Osteoblast (primary cell): ENCODE measurements at regions not wholly inside any gene's neighbourhood (a gene's known extent, or its start where the extent isn't known, plus 50 kb on each side); places are given as distances from the start of the nearest gene placed in this dataset.
"Not testable (repeated sequence)": the region's sequence is repeated elsewhere in the genome, so short reads cannot be mapped to it uniquely, and the experiment has no call there.

Source experiments
- DNase-seq: peaks from one replicate; pipeline ENCODE4 v3.0.0; 2011; ENCODE audit warnings: low spot score, mixed read lengths; ENCODE audit not compliant: insufficient read length; ENCODE audit errors: missing footprints
- H2AFZ ChIP-seq: 2 replicates; pipeline ENCODE4 v1.6.0; 2011; ENCODE audit warnings: mild to moderate bottlenecking, low read length
- H3K27ac ChIP-seq: 2 replicates; pipeline ENCODE4 v1.5.1; 2011; ENCODE audit warnings: mild to moderate bottlenecking, low read depth, low read length, moderate library complexity
- H3K27me3 ChIP-seq: 2 replicates; pipeline ENCODE4 v1.6.0; 2012; ENCODE audit warnings: mild to moderate bottlenecking, control low read depth, inconsistent platforms, low read length, moderate library complexity; ENCODE audit not compliant: insufficient read depth
- H3K36me3 ChIP-seq: 2 replicates; pipeline ENCODE4 v1.5.1; 2011; ENCODE audit warnings: mild to moderate bottlenecking, low read length, control low read depth, moderate library complexity; ENCODE audit not compliant: insufficient read depth
- H3K4me1 ChIP-seq: 2 replicates; pipeline ENCODE4 v1.5.1; 2011; ENCODE audit warnings: mild to moderate bottlenecking, low read length, control low read depth, moderate library complexity; ENCODE audit not compliant: insufficient read depth
- H3K4me2 ChIP-seq: 2 replicates; pipeline ENCODE4 v1.6.0; 2011; ENCODE audit warnings: mild to moderate bottlenecking, low read length; ENCODE audit not compliant: insufficient read depth
- H3K4me3 ChIP-seq: fragments of 200-600 bp; sonication (generic); 3 replicates; pipeline ENCODE4 v1.5.1; 2012; ENCODE audit warnings: mild to moderate bottlenecking, low read length, inconsistent platforms; ENCODE audit not compliant: insufficient read depth
- H3K79me2 ChIP-seq: 2 replicates; pipeline ENCODE4 v1.6.0; 2012; ENCODE audit warnings: mild to moderate bottlenecking, low read length, control low read depth, inconsistent platforms; ENCODE audit not compliant: insufficient read depth
- H3K9me3 ChIP-seq: 2 replicates; pipeline ENCODE4 v1.5.1; 2011; ENCODE audit warnings: low read depth, low read length, control low read depth
- H4K20me1 ChIP-seq: 2 replicates; pipeline ENCODE4 v1.6.0; 2012; ENCODE audit warnings: mild to moderate bottlenecking, low read length, control low read depth; ENCODE audit not compliant: insufficient read depth
- TF ChIP-seq, protein P1 (sequence below): IDR thresholded peaks from 2 replicates; pipeline ENCODE4 v1.5.1; 2011; ENCODE audit warnings: mild to moderate bottlenecking, low read depth, low read length, moderate library complexity; ENCODE audit errors: extremely low read depth

- Histone ChIP-seq H3K4me2 (no peak overlapping the region), H4K20me1 (no peaks in the 10 kb centered on the region), H3K4me3 (no peak overlapping the region), H3K4me1 (no peaks in the 10 kb centered on the region), H3K27me3 (no peaks in the 10 kb centered on the region), H2AFZ (no peak overlapping the region), H3K9me3 (no peaks in the 10 kb centered on the region), H3K36me3 (no peaks in the 10 kb centered on the region), H3K27ac (no peak overlapping the region), H3K79me2 (no peaks in the 10 kb centered on the region)
- DNase-seq = peak; percentile 41
- TF ChIP-seq, protein P1, sequence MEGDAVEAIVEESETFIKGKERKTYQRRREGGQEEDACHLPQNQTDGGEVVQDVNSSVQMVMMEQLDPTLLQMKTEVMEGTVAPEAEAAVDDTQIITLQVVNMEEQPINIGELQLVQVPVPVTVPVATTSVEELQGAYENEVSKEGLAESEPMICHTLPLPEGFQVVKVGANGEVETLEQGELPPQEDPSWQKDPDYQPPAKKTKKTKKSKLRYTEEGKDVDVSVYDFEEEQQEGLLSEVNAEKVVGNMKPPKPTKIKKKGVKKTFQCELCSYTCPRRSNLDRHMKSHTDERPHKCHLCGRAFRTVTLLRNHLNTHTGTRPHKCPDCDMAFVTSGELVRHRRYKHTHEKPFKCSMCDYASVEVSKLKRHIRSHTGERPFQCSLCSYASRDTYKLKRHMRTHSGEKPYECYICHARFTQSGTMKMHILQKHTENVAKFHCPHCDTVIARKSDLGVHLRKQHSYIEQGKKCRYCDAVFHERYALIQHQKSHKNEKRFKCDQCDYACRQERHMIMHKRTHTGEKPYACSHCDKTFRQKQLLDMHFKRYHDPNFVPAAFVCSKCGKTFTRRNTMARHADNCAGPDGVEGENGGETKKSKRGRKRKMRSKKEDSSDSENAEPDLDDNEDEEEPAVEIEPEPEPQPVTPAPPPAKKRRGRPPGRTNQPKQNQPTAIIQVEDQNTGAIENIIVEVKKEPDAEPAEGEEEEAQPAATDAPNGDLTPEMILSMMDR = no peak
These were observed 979.2 kb downstream of the CNTNAP5 start for GRCh38 chr2:125004106-125004800.

DNA sequence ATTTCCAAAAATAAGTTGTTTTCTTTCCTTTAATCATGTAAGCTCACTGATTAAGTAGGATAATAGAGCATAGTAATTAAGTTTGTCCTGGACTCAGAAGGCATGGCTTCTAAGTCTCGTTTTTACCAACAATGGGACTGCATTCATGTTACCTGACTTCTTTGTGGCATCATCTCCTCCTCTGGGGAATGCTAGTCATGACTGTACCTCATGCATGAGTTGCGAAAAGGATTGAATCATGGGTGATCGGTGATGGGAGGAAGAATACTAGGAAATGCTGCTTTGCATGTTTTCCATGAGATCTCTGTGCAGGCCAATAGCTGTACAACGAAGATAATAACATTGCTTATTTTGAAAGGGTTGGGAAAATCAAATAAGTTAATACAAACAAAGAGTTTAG, 981.6 kb downstream of the CNTNAP5 start:
- H3K36me3 ChIP-seq = no peaks in the 10 kb centered on the region
- no peak overlapping the region for H3K4me3 ChIP-seq
- H3K27me3 ChIP-seq = no peaks in the 10 kb centered on the region
- no peaks in the 10 kb centered on the region for H3K79me2 ChIP-seq
- H3K4me2 ChIP-seq = no peak overlapping the region
- TF ChIP-seq, protein P1 = no peak
- H3K9me3 ChIP-seq = no peaks in the 10 kb centered on the region
- no peak overlapping the region for H2AFZ ChIP-seq
- no peaks in the 10 kb centered on the region for H4K20me1 ChIP-seq
- H3K27ac ChIP-seq = no peak overlapping the region
- H3K4me1 ChIP-seq = no peaks in the 10 kb centered on the region
- DNase-seq = no peak

GRCh38 chr2:125028721-125029120, 1003.6 kb downstream of the CNTNAP5 start:
- not testable (repeated sequence) for H3K4me1 ChIP-seq, H3K79me2 ChIP-seq, DNase-seq, H3K4me3 ChIP-seq, H4K20me1 ChIP-seq, H3K4me2 ChIP-seq, H3K36me3 ChIP-seq, H3K27me3 ChIP-seq, H3K27ac ChIP-seq, H3K9me3 ChIP-seq, H2AFZ ChIP-seq

GRCh38 chr2:125033871-125034270, 1008.8 kb downstream of the CNTNAP5 start:
- Histone ChIP-seq H4K20me1 (no peaks in the 10 kb centered on the region), H3K79me2 (no peaks in the 10 kb centered on the region), H3K36me3 (no peaks in the 10 kb centered on the region), H3K4me2 (no peak overlapping the region), H2AFZ (no peak overlapping the region), H3K27me3 (no peaks in the 10 kb centered on the region), H3K27ac (no peak overlapping the region), H3K4me1 (no peaks in the 10 kb centered on the region), H3K9me3 (no peaks in the 10 kb centered on the region), H3K4me3 (no peak overlapping the region)
- TF ChIP-seq, protein P1 = no peak
- no peak for DNase-seq
